ENCODE measurements at regions not wholly inside any gene's neighbourhood (a gene's known extent, or its start where the extent isn't known, plus 50 kb on each side); places are given as distances from the start of the nearest gene placed in this dataset.

- TF ChIP-seq CTCF (IDR thresholded peaks at IDR 0.05; ENCODE audit: poor library complexity), result no peak
- TF ChIP-seq EZH2phosphoT487 (IDR thresholded peaks at IDR 0.05; ENCODE audit: low read depth, severe bottlenecking, unreplicated experiment), result no peak
Measured at GRCh38 chr4:73343432-73343831, 60.7 kb upstream of the ALB start.
